ENCODE measurements at regions not wholly inside any gene's neighbourhood (a gene's known extent, or its start where the extent isn't known, plus 50 kb on each side); places are given as distances from the start of the nearest gene placed in this dataset.
A peak's percentile ranks its signal among the peaks of the same experiment; 100 is the strongest.

- no peak for DNase-seq (ENCODE audit: low read depth)
These were observed 207.0 kb upstream of the FOXA2 start for GRCh38 chr20:22791396-22791795.

GRCh38 chr20:22791877-22792525 lies 207.6 kb upstream of the FOXA2 start:
- no peak for DNase-seq (ENCODE audit: low read depth)

GRCh38 chr20:22794200-22794599 lies 209.8 kb upstream of the FOXA2 start:
- DNase-seq (ENCODE audit: low read depth): peak; percentile 34

GRCh38 chr20:22795433-22795832 lies 211.1 kb upstream of the FOXA2 start:
- DNase-seq (ENCODE audit: low read depth): no peak

GRCh38 chr20:22795871-22796270 lies 211.5 kb upstream of the FOXA2 start:
- peak; percentile 100 for DNase-seq (ENCODE audit: low read depth)

- peak; percentile 87 for DNase-seq (ENCODE audit: low read depth)
These were observed 212.2 kb upstream of the FOXA2 start for GRCh38 chr20:22796469-22797077.

GRCh38 chr20:22797103-22797502 lies 212.7 kb upstream of the FOXA2 start:
- no peak for DNase-seq (ENCODE audit: low read depth)

- DNase-seq (ENCODE audit: low read depth): no peak
These were observed 215.3 kb upstream of the FOXA2 start for GRCh38 chr20:22799687-22800086.

- no peak for DNase-seq (ENCODE audit: low read depth)
These were observed 215.8 kb upstream of the FOXA2 start for GRCh38 chr20:22800129-22800528.

- DNase-seq (ENCODE audit: low read depth): peak; percentile 69
These were observed 217.2 kb upstream of the FOXA2 start for GRCh38 chr20:22801528-22801927.

- no peak for DNase-seq (ENCODE audit: low read depth)
These were observed 217.9 kb upstream of the FOXA2 start for GRCh38 chr20:22802296-22802695.

- DNase-seq (ENCODE audit: low read depth): peak; percentile 92
These were observed 220.8 kb upstream of the FOXA2 start for GRCh38 chr20:22805219-22805618.

- no peak for DNase-seq (ENCODE audit: low read depth)
These were observed 221.6 kb upstream of the FOXA2 start for GRCh38 chr20:22805996-22806395.

GRCh38 chr20:22807045-22807444 lies 222.7 kb upstream of the FOXA2 start:
- no peak for DNase-seq (ENCODE audit: low read depth)

- DNase-seq (ENCODE audit: low read depth): no peak
These were observed 223.4 kb upstream of the FOXA2 start for GRCh38 chr20:22807646-22808244.

GRCh38 chr20:22808628-22809027 lies 224.3 kb upstream of the FOXA2 start:
- no peak for DNase-seq (ENCODE audit: low read depth)

- DNase-seq (ENCODE audit: low read depth): no peak
These were observed 225.1 kb upstream of the SSTR4 start for GRCh38 chr20:22810030-22810429.

- DNase-seq (ENCODE audit: low read depth): no peak
These were observed 224.2 kb upstream of the SSTR4 start for GRCh38 chr20:22810626-22811569.

- DNase-seq (ENCODE audit: low read depth): no peak
These were observed 220.5 kb upstream of the SSTR4 start for GRCh38 chr20:22814471-22815205.

- DNase-seq (ENCODE audit: low read depth): no peak
These were observed 219.9 kb upstream of the SSTR4 start for GRCh38 chr20:22815206-22815551.

- no peak for DNase-seq (ENCODE audit: low read depth)
These were observed 219.4 kb upstream of the SSTR4 start for GRCh38 chr20:22815603-22816315.

Data from EH (cell line).